Endothelial cell of umbilical vein (primary cell): ENCODE measurements at regions not wholly inside any gene's neighbourhood (a gene's known extent, or its start where the extent isn't known, plus 50 kb on each side); places are given as distances from the start of the nearest gene placed in this dataset.

Source experiments
- BruUV-seq: library from RNA; stranded (reverse); fragments of 400-500 nt; replicated peaks from 2 replicates; lab custom pipeline; 2021; lab: Mats Ljungman, UMichigan
- CTCF ChIA-PET: fragments of 300-600, 350-600 bp; sonication (Branson Sonifier 250); formaldehyde crosslinking; loops from one replicate; lab custom pipeline; 2021; ENCODE audit warnings: antibody characterized with exemption, inconsistent platforms; lab: Charles Lee
- POLR2A ChIA-PET: fragments of 300-600, 350-600 bp; sonication (Branson Sonifier 250); formaldehyde crosslinking; loops from one replicate; lab custom pipeline; 2021; ENCODE audit warnings: antibody characterized with exemption, inconsistent platforms; lab: Charles Lee
- DNase-seq: peaks from one replicate; pipeline ENCODE4 v3.0.0-alpha.2; 2011; ENCODE audit warnings: low read depth, low spot score
- FAIRE-seq: peaks from 2 replicates; lab custom pipeline; 2011; peaks lifted over from hg19 to GRCh38; lab: Jason Lieb, UNC
- H2AFZ ChIP-seq: 2 replicates; pipeline ENCODE4 v1.6.0; 2012; ENCODE audit warnings: low read depth, low read length, control low read depth, inconsistent platforms
- H3K27ac ChIP-seq: 2 replicates; pipeline ENCODE4 v1.5.1; 2011; ENCODE audit warnings: low read depth, mild to moderate bottlenecking, control low read depth, low read length, moderate library complexity; ENCODE audit not compliant: insufficient read depth
- H3K27me3 ChIP-seq, 2 experiments: 2 replicates each; pipeline versions ENCODE4 v1.6.0 to v1.6.1; 2011; ENCODE audit warnings: low read length in 2 of 2, mixed read lengths in 1 of 2; ENCODE audit not compliant: control insufficient read depth in 2 of 2, insufficient read depth in 2 of 2
- H3K36me3 ChIP-seq, 2 experiments: 2 replicates in 1 of 2; 3 replicates in 1 of 2; pipeline ENCODE4 v1.5.1; 2011; ENCODE audit warnings: low read length in 2 of 2, mild to moderate bottlenecking in 1 of 2, moderate library complexity in 1 of 2; ENCODE audit not compliant: control insufficient read depth in 2 of 2, insufficient read depth in 2 of 2; ENCODE audit errors: extremely low read depth in 1 of 2
- H3K4me1 ChIP-seq: 3 replicates; pipeline ENCODE4 v1.5.1; 2011; ENCODE audit warnings: mild to moderate bottlenecking, low read length; ENCODE audit not compliant: control insufficient read depth, insufficient read depth; ENCODE audit errors: extremely low read depth
- H3K4me2 ChIP-seq: 2 replicates; pipeline ENCODE4 v1.6.1; 2011; ENCODE audit warnings: low read length, control low read depth, mixed read lengths; ENCODE audit not compliant: insufficient read depth
- H3K4me3 ChIP-seq, 3 experiments: fragments of 200-600 bp in 1 of 3; sonication (generic), shearing (Covaris generic) in 1 of 3; replicated peaks in 1 of 3; 2 replicates each; pipeline ENCODE4 v1.5.1; 2011 to 2016; ENCODE audit warnings: control low read depth in 3 of 3, low read length in 3 of 3, mild to moderate bottlenecking in 2 of 3, inconsistent platforms in 1 of 3, low read depth in 1 of 3, moderate library complexity in 1 of 3; ENCODE audit not compliant: insufficient read depth in 1 of 3
- H3K79me2 ChIP-seq: 2 replicates; pipeline ENCODE4 v1.6.0; 2012; ENCODE audit warnings: low read length, inconsistent platforms; ENCODE audit not compliant: control insufficient read depth, insufficient read depth
- H3K9ac ChIP-seq: replicated peaks from 2 replicates; pipeline ENCODE3; 2011; ENCODE audit warnings: low read length, control low read depth; ENCODE audit not compliant: insufficient read depth; ENCODE audit errors: extremely low read depth
- H3K9me1 ChIP-seq: replicated peaks from 3 replicates; pipeline ENCODE4 v1.6.0; 2011; ENCODE audit warnings: mild to moderate bottlenecking, low read length; ENCODE audit not compliant: control insufficient read depth, insufficient read depth; ENCODE audit errors: extremely low read depth
- H3K9me3 ChIP-seq: replicated peaks from 2 replicates; pipeline ENCODE4 v1.5.1; 2012; ENCODE audit warnings: low read length, inconsistent platforms; ENCODE audit not compliant: control insufficient read depth, insufficient read depth
- H4K20me1 ChIP-seq: replicated peaks from 2 replicates; pipeline ENCODE3; 2011; ENCODE audit warnings: mild to moderate bottlenecking, low read length; ENCODE audit not compliant: control insufficient read depth, insufficient read depth; ENCODE audit errors: extremely low read depth
- EZH2 ChIP-seq: IDR thresholded peaks from 2 replicates; pipeline ENCODE4 v1.6.1; 2012; ENCODE audit warnings: borderline replicate concordance, low read depth, mild to moderate bottlenecking, moderate library complexity, low read length, inconsistent platforms; ENCODE audit not compliant: severe bottlenecking
- FOS ChIP-seq: IDR thresholded peaks from 2 replicates; pipeline ENCODE4 v1.6.1; 2011; ENCODE audit warnings: mild to moderate bottlenecking, low read length, moderate library complexity, borderline replicate concordance; ENCODE audit not compliant: insufficient read depth
- GATA2 ChIP-seq: IDR thresholded peaks from 2 replicates; pipeline ENCODE4 v1.7.0; 2011; ENCODE audit warnings: low read depth, mild to moderate bottlenecking, moderate library complexity, mixed read lengths, low read length; ENCODE audit not compliant: insufficient read length, insufficient read depth
- JUN ChIP-seq: IDR thresholded peaks from 2 replicates; pipeline ENCODE4 v1.6.1; 2011; ENCODE audit warnings: borderline replicate concordance, low read depth; ENCODE audit not compliant: insufficient read length, insufficient read depth
- MYC ChIP-seq: IDR thresholded peaks from one replicate; pipeline ENCODE4 v1.6.1; 2011; ENCODE audit warnings: mild to moderate bottlenecking, low read depth, low read length
- POLR2A ChIP-seq: IDR thresholded peaks from 2 replicates; pipeline ENCODE4 v1.6.1; 2012; ENCODE audit warnings: low read depth, mild to moderate bottlenecking, control low read depth, low read length
- POLR2AphosphoS5 ChIP-seq: IDR thresholded peaks from 2 replicates; pipeline ENCODE4 v1.6.1; 2012; ENCODE audit warnings: low read depth, mild to moderate bottlenecking, control low read depth, low read length, moderate library complexity; ENCODE audit not compliant: insufficient read depth
- dilution Hi-C: fragments of 300-500 bp; cut with MboI; formaldehyde crosslinking; loops from one replicate; pipeline ENCODE4 v1.15.0; 2019; ENCODE audit warnings: low sequenced_read_pairs; ENCODE audit not compliant: extremely low pct_ligation_motif_present
- intact Hi-C: fragments of 100-400 bp; cut with micrococcal nuclease; formaldehyde crosslinking; loops from one replicate; pipeline ENCODE4 v1.10.0; 2022
- TF ChIP-seq, protein P1 (sequence below): IDR thresholded peaks from 2 replicates; pipeline ENCODE4 v1.6.1; 2011; ENCODE audit not compliant: insufficient read depth, insufficient read length
- TF ChIP-seq, protein P2 (sequence below), 2 donors: IDR thresholded peaks; 1 replicate in 1 of 2; 2 replicates in 1 of 2; pipeline ENCODE4 v1.5.1; 2011; ENCODE audit warnings: low read length in 2 of 2, mild to moderate bottlenecking in 2 of 2, moderate library complexity in 2 of 2, control low read depth in 1 of 2, inconsistent platforms in 1 of 2, low read depth in 1 of 2; ENCODE audit not compliant: insufficient read depth in 1 of 2; ENCODE audit errors: extremely low read depth in 1 of 2

DNA sequence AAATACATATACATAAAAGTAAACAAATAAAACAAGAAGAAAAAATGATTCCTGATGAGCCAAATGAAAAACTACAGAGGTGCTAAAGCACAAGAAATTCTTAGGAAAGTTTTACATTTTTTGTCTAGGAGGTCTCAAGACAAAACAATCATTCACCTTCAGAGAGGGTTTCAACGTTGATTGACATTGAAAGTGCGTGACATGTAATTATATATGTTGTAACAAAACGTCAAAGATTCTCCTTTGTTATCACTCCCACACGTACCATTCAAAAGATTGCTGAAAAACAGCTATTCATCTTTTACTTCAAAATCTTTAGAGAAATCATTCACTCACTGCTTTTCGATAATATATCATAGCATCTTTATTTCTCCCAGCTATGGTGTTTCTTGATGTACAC is 375.9 kb downstream of the NEBL start:
- intact Hi-C loops: no loop called here
- Histone ChIP-seq H2AFZ (no peak overlapping the region), H3K79me2 (no peaks in the 10 kb centered on the region), H3K4me2 (no peak overlapping the region), H3K4me1 (no peaks in the 10 kb centered on the region), H3K9me1 (no peaks in the 10 kb centered on the region), H3K27ac (no peak overlapping the region), H3K36me3 (no peaks in the 10 kb centered on the region), H3K9ac (no peak overlapping the region), H3K4me3 (no peak overlapping the region), H3K9me3 (peaks cover under 1% of the 10 kb centered on the region), H3K27me3 (no peaks in the 10 kb centered on the region), H4K20me1 (no peaks in the 10 kb centered on the region)
- BruUV-seq: no TSS peak
- dilution Hi-C loops: no loop called here
- DNase-seq: no peak
- TF ChIP-seq, protein P1, sequence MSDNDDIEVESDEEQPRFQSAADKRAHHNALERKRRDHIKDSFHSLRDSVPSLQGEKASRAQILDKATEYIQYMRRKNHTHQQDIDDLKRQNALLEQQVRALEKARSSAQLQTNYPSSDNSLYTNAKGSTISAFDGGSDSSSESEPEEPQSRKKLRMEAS: no peak
- TF ChIP-seq JUN (no peak), EZH2 (no peak), MYC (no peak)
- ChIA-PET CTCF (no interaction called here), POLR2A (no interaction called here)
- no peak for FAIRE-seq

DNA sequence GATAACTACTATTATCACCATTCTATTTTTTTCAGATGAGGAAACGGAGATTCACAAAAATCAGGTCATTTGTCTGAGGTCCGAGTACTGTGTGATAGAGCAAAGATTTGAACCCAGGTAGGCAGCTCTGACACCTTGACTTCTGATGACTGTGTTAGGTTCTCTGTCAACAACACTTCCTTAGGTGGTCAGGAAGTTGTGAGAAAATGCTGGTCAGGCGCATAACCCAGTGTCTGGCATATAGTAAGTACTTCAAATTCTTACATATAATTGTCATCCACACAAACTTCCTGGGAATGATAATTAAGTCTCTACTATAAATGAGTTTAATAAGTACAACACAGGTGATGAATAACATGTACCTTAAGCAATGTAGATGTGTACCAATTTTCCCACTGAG is 381.5 kb downstream of the NEBL start:
- POLR2A ChIA-PET: no interaction called here
- Histone ChIP-seq H3K27me3 (no peaks in the 10 kb centered on the region), H3K9ac (no peak overlapping the region), H3K9me1 (no peaks in the 10 kb centered on the region), H3K27ac (no peak overlapping the region), H3K4me1 (no peaks in the 10 kb centered on the region), H3K36me3 (no peaks in the 10 kb centered on the region), H3K4me3 (no peak overlapping the region), H2AFZ (no peak overlapping the region), H3K4me2 (no peak overlapping the region), H3K79me2 (no peaks in the 10 kb centered on the region), H3K9me3 (peaks cover 2% of the 10 kb centered on the region), H4K20me1 (no peaks in the 10 kb centered on the region)
- intact Hi-C loops: no loop called here
- no TSS peak for BruUV-seq
- DNase-seq (no peak), FAIRE-seq (no peak)
- dilution Hi-C loops: no loop called here
- TF ChIP-seq POLR2A: no peak
- TF ChIP-seq, protein P1: no peak
- TF ChIP-seq JUN: no peak
- TF ChIP-seq POLR2AphosphoS5: no peak
- no peak for TF ChIP-seq GATA2
- TF ChIP-seq, protein P2, sequence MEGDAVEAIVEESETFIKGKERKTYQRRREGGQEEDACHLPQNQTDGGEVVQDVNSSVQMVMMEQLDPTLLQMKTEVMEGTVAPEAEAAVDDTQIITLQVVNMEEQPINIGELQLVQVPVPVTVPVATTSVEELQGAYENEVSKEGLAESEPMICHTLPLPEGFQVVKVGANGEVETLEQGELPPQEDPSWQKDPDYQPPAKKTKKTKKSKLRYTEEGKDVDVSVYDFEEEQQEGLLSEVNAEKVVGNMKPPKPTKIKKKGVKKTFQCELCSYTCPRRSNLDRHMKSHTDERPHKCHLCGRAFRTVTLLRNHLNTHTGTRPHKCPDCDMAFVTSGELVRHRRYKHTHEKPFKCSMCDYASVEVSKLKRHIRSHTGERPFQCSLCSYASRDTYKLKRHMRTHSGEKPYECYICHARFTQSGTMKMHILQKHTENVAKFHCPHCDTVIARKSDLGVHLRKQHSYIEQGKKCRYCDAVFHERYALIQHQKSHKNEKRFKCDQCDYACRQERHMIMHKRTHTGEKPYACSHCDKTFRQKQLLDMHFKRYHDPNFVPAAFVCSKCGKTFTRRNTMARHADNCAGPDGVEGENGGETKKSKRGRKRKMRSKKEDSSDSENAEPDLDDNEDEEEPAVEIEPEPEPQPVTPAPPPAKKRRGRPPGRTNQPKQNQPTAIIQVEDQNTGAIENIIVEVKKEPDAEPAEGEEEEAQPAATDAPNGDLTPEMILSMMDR (IDR thresholded peaks at IDR 0.05; ENCODE audit: extremely low read depth in 1 of 2, insufficient read depth in 1 of 2, low read depth in 1 of 2, low read length in 2 of 2): no peak
- no peak for TF ChIP-seq EZH2
- TF ChIP-seq FOS: no peak
- no peak for TF ChIP-seq MYC
- CTCF ChIA-PET: no interaction called here
